Prostate gland (tissue), 2 donors: ENCODE measurements at regions not wholly inside any gene's neighbourhood (a gene's known extent, or its start where the extent isn't known, plus 50 kb on each side); places are given as distances from the start of the nearest gene placed in this dataset.

ENCODE experiments used
- DNase-seq: peaks from one replicate; pipeline ENCODE4 v3.0.0-alpha.2; 2019; ENCODE audit warnings: low spot score
- H3K27ac ChIP-seq, 2 donors: fragments of 200-600 bp; sonication (generic); 2 replicates each; pipeline ENCODE4 v1.5.1; 2017 to 2019
- H3K27me3 ChIP-seq: fragments of 200-600 bp; sonication (generic); replicated peaks from 2 replicates; pipeline ENCODE4 v1.5.1; 2019; ENCODE audit not compliant: insufficient read depth
- H3K36me3 ChIP-seq, 2 donors: fragments of 200-600 bp; sonication (generic); 1 replicate in 1 of 2; 2 replicates in 1 of 2; pipeline versions ENCODE4 v1.5.1 to v1.8.1; 2017 to 2019
- H3K4me1 ChIP-seq: fragments of 200-600 bp; sonication (generic); replicated peaks from 2 replicates; pipeline ENCODE4 v1.5.1; 2019
- H3K4me3 ChIP-seq, 2 donors: fragments of 200-600 bp; sonication (generic); 2 replicates each; pipeline ENCODE4 v1.5.1; 2017 to 2019
- H3K9me3 ChIP-seq: fragments of 200-600 bp; sonication (generic); 2 replicates; pipeline ENCODE4 v1.5.1; 2017
- POLR2A ChIP-seq: fragments of 450-650 bp; IDR thresholded peaks from one replicate; pipeline ENCODE4 v1.6.1; 2016; ENCODE audit warnings: antibody characterized with exemption, mild to moderate bottlenecking
- POLR2AphosphoS5 ChIP-seq: sonication (generic); formaldehyde crosslinking; IDR thresholded peaks from one replicate; pipeline ENCODE4 v1.6.1; 2017; ENCODE audit warnings: antibody characterized with exemption
- WGBS: methylation state at CpG from one replicate; pipeline ENCODE4 v1.1.5; 2018; 5-methylcytosine and 5-hydroxymethylcytosine counted together
- intact Hi-C: fragments of 100-400 bp; cut with DNase I; formaldehyde crosslinking; loops from one replicate; pipeline ENCODE4 v1.14.2; 2022
- TF ChIP-seq, protein P1 (sequence below), 4 experiments: fragments of 200-600 bp in 2 of 4; fragments of 450-650 bp in 2 of 4; sonication (generic) in 2 of 4; IDR thresholded peaks; 1 replicate in 3 of 4; 2 replicates in 1 of 4; pipeline ENCODE4 v1.5.1; 2016 to 2019; ENCODE audit warnings: antibody characterized with exemption in 4 of 4, mild to moderate bottlenecking in 2 of 4, moderate library complexity in 2 of 4

DNA sequence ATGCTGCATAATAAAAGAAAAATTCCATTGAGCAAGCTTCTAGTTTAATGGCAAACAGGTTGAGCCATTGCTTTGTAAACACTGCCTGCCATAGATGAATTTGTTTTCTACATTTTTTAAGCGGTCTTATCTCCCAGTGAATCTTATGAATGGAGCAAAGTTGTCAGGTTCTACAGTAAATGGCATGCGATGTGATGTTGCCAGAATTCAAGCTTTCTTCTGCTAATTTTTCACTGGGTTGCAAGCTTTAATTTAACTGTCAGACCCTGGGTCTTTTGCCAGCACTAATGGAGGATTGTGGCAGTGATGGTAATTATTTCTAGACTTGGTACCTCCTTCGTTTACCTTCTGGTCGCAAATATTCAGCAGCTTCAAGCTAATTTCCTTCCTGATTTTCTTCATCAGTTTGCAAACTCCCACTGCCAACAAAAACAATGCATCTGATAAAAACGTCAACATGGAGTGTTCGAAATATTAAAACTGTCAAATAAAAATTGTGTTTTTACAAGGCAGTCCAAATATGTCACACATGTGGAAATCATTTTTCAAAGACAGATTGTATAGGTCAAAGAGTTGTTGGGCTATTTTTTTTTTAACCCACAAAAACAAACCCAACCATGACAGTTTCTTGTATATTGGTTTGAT is 274.2 kb upstream of the ERCC4 start:
- Histone ChIP-seq H3K4me1 (no peaks in the 10 kb centered on the region), H3K4me3 (no peak overlapping the region), H3K27me3 (no peaks in the 10 kb centered on the region), H3K9me3 (no peaks in the 10 kb centered on the region), H3K27ac (no peak overlapping the region), H3K36me3 (no peaks in the 10 kb centered on the region)
- TF ChIP-seq, protein P1, sequence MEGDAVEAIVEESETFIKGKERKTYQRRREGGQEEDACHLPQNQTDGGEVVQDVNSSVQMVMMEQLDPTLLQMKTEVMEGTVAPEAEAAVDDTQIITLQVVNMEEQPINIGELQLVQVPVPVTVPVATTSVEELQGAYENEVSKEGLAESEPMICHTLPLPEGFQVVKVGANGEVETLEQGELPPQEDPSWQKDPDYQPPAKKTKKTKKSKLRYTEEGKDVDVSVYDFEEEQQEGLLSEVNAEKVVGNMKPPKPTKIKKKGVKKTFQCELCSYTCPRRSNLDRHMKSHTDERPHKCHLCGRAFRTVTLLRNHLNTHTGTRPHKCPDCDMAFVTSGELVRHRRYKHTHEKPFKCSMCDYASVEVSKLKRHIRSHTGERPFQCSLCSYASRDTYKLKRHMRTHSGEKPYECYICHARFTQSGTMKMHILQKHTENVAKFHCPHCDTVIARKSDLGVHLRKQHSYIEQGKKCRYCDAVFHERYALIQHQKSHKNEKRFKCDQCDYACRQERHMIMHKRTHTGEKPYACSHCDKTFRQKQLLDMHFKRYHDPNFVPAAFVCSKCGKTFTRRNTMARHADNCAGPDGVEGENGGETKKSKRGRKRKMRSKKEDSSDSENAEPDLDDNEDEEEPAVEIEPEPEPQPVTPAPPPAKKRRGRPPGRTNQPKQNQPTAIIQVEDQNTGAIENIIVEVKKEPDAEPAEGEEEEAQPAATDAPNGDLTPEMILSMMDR (IDR thresholded peaks at IDR 0.05), result no peak
- TF ChIP-seq POLR2AphosphoS5 (no peak), POLR2A (no peak)
- DNase-seq, result no peak
- intact Hi-C loops, result no loop called here
- 7% methylated on average over 6 of the region's 6 CpGs for WGBS

- Histone ChIP-seq H3K36me3 (no peaks in the 10 kb centered on the region), H3K4me1 (no peaks in the 10 kb centered on the region), H3K27me3 (no peaks in the 10 kb centered on the region), H3K9me3 (no peaks in the 10 kb centered on the region), H3K27ac (no peak overlapping the region), H3K4me3 (no peak overlapping the region)
- 88% methylated on average over 8 of the region's 8 CpGs for WGBS
- TF ChIP-seq POLR2A, result no peak
- TF ChIP-seq, protein P1 (IDR thresholded peaks at IDR 0.05), result no peak
- intact Hi-C loops, result no loop called here
- no peak for DNase-seq
Measured at GRCh38 chr16:13660807-13661206, 259.1 kb upstream of the ERCC4 start.

GRCh38 chr16:13665876-13666275 is 254.1 kb upstream of the ERCC4 start:
- H3K27me3 ChIP-seq, result no peaks in the 10 kb centered on the region
- H3K4me1 ChIP-seq, result no peaks in the 10 kb centered on the region
- no peak for DNase-seq
- no peaks in the 10 kb centered on the region for H3K9me3 ChIP-seq
- 13% methylated on average over 1 of the region's 1 CpG for WGBS
- H3K27ac ChIP-seq, result no peak overlapping the region
- no peak overlapping the region for H3K4me3 ChIP-seq
- TF ChIP-seq POLR2AphosphoS5 (no peak), POLR2A (no peak)
- TF ChIP-seq, protein P1 (IDR thresholded peaks at IDR 0.05), result no peak
- intact Hi-C loops, result no loop called here
- H3K36me3 ChIP-seq, result no peaks in the 10 kb centered on the region

DNA sequence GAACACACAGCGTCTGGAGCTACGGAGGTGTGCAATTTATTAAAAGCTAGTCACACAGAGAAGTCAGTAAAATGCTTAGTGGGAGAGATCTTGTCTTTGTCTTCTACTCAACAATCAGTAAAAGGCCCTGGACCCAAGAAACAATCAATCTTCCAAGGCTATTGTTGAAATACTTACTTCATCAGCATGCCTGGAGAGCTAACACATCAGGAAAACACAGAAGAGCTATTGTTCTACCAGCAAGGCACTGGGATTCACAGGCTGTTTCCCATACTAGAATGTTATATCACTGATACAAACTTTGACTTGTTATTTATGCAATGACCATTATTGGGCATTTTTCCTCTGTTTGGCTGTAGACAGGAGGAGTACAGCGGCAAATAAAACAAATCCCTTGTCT is 247.8 kb upstream of the ERCC4 start:
- Histone ChIP-seq H3K4me1 (no peaks in the 10 kb centered on the region), H3K27ac (no peak overlapping the region), H3K27me3 (no peaks in the 10 kb centered on the region), H3K4me3 (no peak overlapping the region), H3K9me3 (no peaks in the 10 kb centered on the region), H3K36me3 (no peaks in the 10 kb centered on the region)
- no peak for DNase-seq
- intact Hi-C loops, result no loop called here
- WGBS, result 81% methylated on average over 3 of the region's 3 CpGs
- TF ChIP-seq POLR2A, result no peak
- TF ChIP-seq POLR2AphosphoS5, result no peak
- TF ChIP-seq, protein P1 (IDR thresholded peaks at IDR 0.05), result no peak

GRCh38 chr16:13680021-13680889 is 239.7 kb upstream of the ERCC4 start:
- intact Hi-C loops, result no loop called here

More at GRCh38 chr16:13680021-13680889, 239.7 kb upstream of the ERCC4 start:
- TF ChIP-seq POLR2AphosphoS5 (no peak), POLR2A (no peak)
- TF ChIP-seq, protein P1 (IDR thresholded peaks at IDR 0.05), result no peak
- Histone ChIP-seq H3K4me1 (no peaks in the 10 kb centered on the region), H3K4me3 (no peak overlapping the region), H3K9me3 (no peaks in the 10 kb centered on the region), H3K27me3 (no peaks in the 10 kb centered on the region), H3K36me3 (no peaks in the 10 kb centered on the region), H3K27ac (no peak overlapping the region)
- WGBS, result 48% methylated on average over 1 of the region's 1 CpG
- DNase-seq, result no peak
